Right ventricle myocardium superior (tissue), 1 donor: ENCODE measurements at regions not wholly inside any gene's neighbourhood (a gene's known extent, or its start where the extent isn't known, plus 50 kb on each side); places are given as distances from the start of the nearest gene placed in this dataset.
"Not testable (repeated sequence)": the region's sequence is repeated elsewhere in the genome, so short reads cannot be mapped to it uniquely, and the experiment has no call there.

Experiments
- ATAC-seq: fragments of 200-7000 bp; cut with Tn5 transposase; one replicate; pipeline ENCODE4 v1.9.1; 2020; ENCODE audit warnings: mild to moderate bottlenecking; ENCODE audit not compliant: poor library complexity
- DNase-seq: peaks from one replicate; pipeline ENCODE4 v3.0.0-alpha.2; 2020
- intact Hi-C: fragments of 100-400 bp; cut with DNase I; formaldehyde crosslinking; loops from one replicate; pipeline ENCODE4 v1.11.2; 2022
- donor health status: DM: no; HTN: yes; CAD: no; lungs with severe emphysema.

- ATAC-seq (peak; percentile 15), DNase-seq (no peak)
- intact Hi-C loops, result no loop called here
Observed at GRCh38 chr4:151865744-151866591, 105.2 kb upstream of the GATB start.

GRCh38 chr4:151865312-151865711 is 104.5 kb upstream of the GATB start:
- peak; percentile 68 for ATAC-seq
- peak; percentile 84 for DNase-seq
- intact Hi-C loops, result no loop called here

GRCh38 chr4:151864068-151864467 is 103.3 kb upstream of the GATB start:
- DNase-seq (no peak), ATAC-seq (no peak)
- intact Hi-C loops, result no loop called here

- intact Hi-C loops, result no loop called here
- ATAC-seq (no peak), DNase-seq (no peak)
Observed at GRCh38 chr4:151862766-151863165, 102.0 kb upstream of the GATB start.

- ATAC-seq (no peak), DNase-seq (no peak)
- intact Hi-C loops, result no loop called here
Observed at GRCh38 chr4:151860561-151861093, 99.8 kb upstream of the GATB start.

- DNase-seq (no peak), ATAC-seq (no peak)
- intact Hi-C loops, result no loop called here
Observed at GRCh38 chr4:151859641-151860040, 98.8 kb upstream of the GATB start.

GRCh38 chr4:151858356-151858755 is 97.5 kb upstream of the GATB start:
- ATAC-seq (no peak), DNase-seq (no peak)
- intact Hi-C loops, result no loop called here

- ATAC-seq (no peak), DNase-seq (no peak)
- intact Hi-C loops, result no loop called here
Observed at GRCh38 chr4:151857368-151857767, 96.6 kb upstream of the GATB start.

- ATAC-seq (no peak), DNase-seq (no peak)
- intact Hi-C loops, result no loop called here
Observed at GRCh38 chr4:151855747-151856146, 94.9 kb upstream of the GATB start.

- intact Hi-C loops, result no loop called here
- ATAC-seq, result no peak
- DNase-seq, result no peak
Observed at GRCh38 chr4:151854731-151855130, 93.9 kb upstream of the GATB start.

- no peak for ATAC-seq
- DNase-seq, result no peak
- intact Hi-C loops, result no loop called here
Observed at GRCh38 chr4:151853034-151853433, 92.2 kb upstream of the GATB start.

GRCh38 chr4:151852202-151852601 is 91.4 kb upstream of the GATB start:
- intact Hi-C loops, result no loop called here
- ATAC-seq, result no peak
- no peak for DNase-seq

- ATAC-seq (no peak), DNase-seq (no peak)
- intact Hi-C loops, result no loop called here
Observed at GRCh38 chr4:151851354-151851753, 90.5 kb upstream of the GATB start.

GRCh38 chr4:151850791-151851213 is 90.0 kb upstream of the GATB start:
- DNase-seq, result no peak
- intact Hi-C loops, result no loop called here
- no peak for ATAC-seq

GRCh38 chr4:151845551-151845950 is 84.7 kb upstream of the GATB start:
- intact Hi-C loops, DNase-seq: not testable (repeated sequence)

GRCh38 chr4:151842430-151843079 is 81.7 kb upstream of the GATB start:
- ATAC-seq, result peak; percentile 53
- intact Hi-C loops, result no loop called here

More at GRCh38 chr4:151845551-151845950, 84.7 kb upstream of the GATB start:
- ATAC-seq, result not testable (repeated sequence)

GRCh38 chr4:151841107-151841506 is 80.3 kb upstream of the GATB start:
- DNase-seq, result no peak
- intact Hi-C loops, result no loop called here
- no peak for ATAC-seq

More at GRCh38 chr4:151842430-151843079, 81.7 kb upstream of the GATB start:
- no peak for DNase-seq

GRCh38 chr4:151835467-151835866 is 74.7 kb upstream of the GATB start:
- intact Hi-C loops, result no loop called here
- no peak for ATAC-seq
- DNase-seq, result no peak

GRCh38 chr4:151833174-151833573 is 72.4 kb upstream of the GATB start:
- intact Hi-C loops, result no loop called here
- no peak for ATAC-seq
- DNase-seq, result no peak

GRCh38 chr4:151831526-151831925 is 70.7 kb upstream of the GATB start:
- intact Hi-C loops, result no loop called here
- DNase-seq, result no peak
- ATAC-seq, result no peak
